GM13977 (cell line): ENCODE measurements at regions not wholly inside any gene's neighbourhood (a gene's known extent, or its start where the extent isn't known, plus 50 kb on each side); places are given as distances from the start of the nearest gene placed in this dataset.

Experiments
- DNase-seq: peaks from one replicate; pipeline ENCODE4 v3.0.0; 2012; ENCODE audit warnings: low spot score
- in situ Hi-C: fragments of 300-500 bp; cut with MboI; formaldehyde crosslinking; loops from one replicate; pipeline ENCODE4 v1.12.0; 2022; ENCODE audit warnings: low sequenced_read_pairs, low pct_unique_long_range_greater_than_20kb, mixed read lengths, inconsistent platforms; ENCODE audit not compliant: unreplicated experiment
- TF ChIP-seq, protein P1 (sequence below): IDR thresholded peaks from 2 replicates; pipeline ENCODE4 v1.5.1; 2012; ENCODE audit warnings: mild to moderate bottlenecking, control low read depth; ENCODE audit not compliant: insufficient read depth; ENCODE audit errors: extremely low read depth, missing control alignments

GRCh38 chr6:129936329-129937165 lies 75.4 kb upstream of the TMEM244 start:
- in situ Hi-C loops: no loop called here
- DNase-seq: peak; percentile 7
- TF ChIP-seq, protein P1, sequence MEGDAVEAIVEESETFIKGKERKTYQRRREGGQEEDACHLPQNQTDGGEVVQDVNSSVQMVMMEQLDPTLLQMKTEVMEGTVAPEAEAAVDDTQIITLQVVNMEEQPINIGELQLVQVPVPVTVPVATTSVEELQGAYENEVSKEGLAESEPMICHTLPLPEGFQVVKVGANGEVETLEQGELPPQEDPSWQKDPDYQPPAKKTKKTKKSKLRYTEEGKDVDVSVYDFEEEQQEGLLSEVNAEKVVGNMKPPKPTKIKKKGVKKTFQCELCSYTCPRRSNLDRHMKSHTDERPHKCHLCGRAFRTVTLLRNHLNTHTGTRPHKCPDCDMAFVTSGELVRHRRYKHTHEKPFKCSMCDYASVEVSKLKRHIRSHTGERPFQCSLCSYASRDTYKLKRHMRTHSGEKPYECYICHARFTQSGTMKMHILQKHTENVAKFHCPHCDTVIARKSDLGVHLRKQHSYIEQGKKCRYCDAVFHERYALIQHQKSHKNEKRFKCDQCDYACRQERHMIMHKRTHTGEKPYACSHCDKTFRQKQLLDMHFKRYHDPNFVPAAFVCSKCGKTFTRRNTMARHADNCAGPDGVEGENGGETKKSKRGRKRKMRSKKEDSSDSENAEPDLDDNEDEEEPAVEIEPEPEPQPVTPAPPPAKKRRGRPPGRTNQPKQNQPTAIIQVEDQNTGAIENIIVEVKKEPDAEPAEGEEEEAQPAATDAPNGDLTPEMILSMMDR: peak; percentile 74

DNA sequence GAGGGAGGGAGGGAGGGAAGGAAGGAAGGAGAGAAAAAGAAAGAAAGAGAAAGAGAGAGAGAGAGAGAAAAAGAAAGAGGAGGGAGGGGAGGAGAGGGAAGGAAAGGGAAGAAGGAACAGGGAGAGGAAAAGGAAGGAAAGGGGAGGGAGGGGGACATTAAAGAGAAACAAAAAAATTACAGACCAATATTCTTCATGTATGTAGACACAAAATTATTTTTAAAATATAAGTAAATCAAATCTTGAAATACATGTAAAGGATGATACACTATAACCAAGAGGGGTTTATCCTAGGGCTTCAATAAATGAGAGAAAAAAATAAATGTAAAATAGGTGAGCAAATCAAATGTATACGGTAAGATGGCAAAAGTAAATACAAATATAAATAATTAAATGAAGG lies 71.2 kb upstream of the TMEM244 start:
- TF ChIP-seq, protein P1: no peak
- in situ Hi-C loops: no loop called here
- no peak for DNase-seq

DNA sequence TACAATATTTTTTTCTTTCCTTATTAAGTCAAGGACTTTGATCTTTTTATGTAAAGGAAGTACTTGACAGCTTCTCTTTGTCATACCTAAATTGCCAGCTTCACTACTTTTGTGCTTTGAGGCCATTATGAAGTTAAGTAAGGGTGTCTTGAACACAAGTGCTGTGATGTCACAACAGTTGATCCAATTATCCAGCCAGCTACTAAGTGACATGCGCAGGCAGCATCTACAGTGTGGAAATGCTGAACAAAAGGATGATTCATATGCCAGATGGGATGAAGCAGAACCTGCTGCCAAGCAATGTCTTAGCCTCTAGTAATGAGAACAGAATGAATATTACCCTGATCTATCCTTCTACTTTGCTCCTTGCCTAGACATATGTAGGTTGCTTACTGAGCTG lies 68.3 kb upstream of the TMEM244 start:
- in situ Hi-C loops: no loop called here
- no peak for DNase-seq
- TF ChIP-seq, protein P1: no peak

GRCh38 chr6:129923530-129924250 lies 62.6 kb upstream of the TMEM244 start:
- in situ Hi-C loops: no loop called here
- TF ChIP-seq, protein P1: no peak
- DNase-seq: no peak

GRCh38 chr6:129921169-129921817 lies 60.2 kb upstream of the TMEM244 start:
- DNase-seq: no peak
- TF ChIP-seq, protein P1: no peak
- in situ Hi-C loops: no loop called here

GRCh38 chr6:129920103-129920798 lies 59.1 kb upstream of the TMEM244 start:
- DNase-seq: no peak
- in situ Hi-C loops: no loop called here
- TF ChIP-seq, protein P1: no peak
